B cell (primary cell): ENCODE measurements at regions not wholly inside any gene's neighbourhood (a gene's known extent, or its start where the extent isn't known, plus 50 kb on each side); places are given as distances from the start of the nearest gene placed in this dataset.

Source experiments
- ATAC-seq: fragments of 200-7000 bp; cut with Tn5 transposase; one replicate; pipeline ENCODE4 v1.10.0; 2021; ENCODE audit warnings: low read depth, mild to moderate bottlenecking, moderate number of reproducible peaks, moderate library complexity
- CTCF ChIA-PET: fragments of 350-600 bp; sonication (Branson Sonifier 250); formaldehyde crosslinking; loops from one replicate; lab custom pipeline; 2021; ENCODE audit warnings: antibody characterized with exemption, inconsistent platforms; lab: Charles Lee
- POLR2A ChIA-PET: fragments of 350-600 bp; sonication (Branson Sonifier 250); formaldehyde crosslinking; loops from one replicate; lab custom pipeline; 2021; ENCODE audit warnings: antibody characterized with exemption; lab: Charles Lee
- DNase-seq: peaks from one replicate; pipeline ENCODE4 v3.0.0; 2013
- H2AFZ ChIP-seq: 2 replicates; pipeline ENCODE4 v1.6.1; 2012; ENCODE audit warnings: mild to moderate bottlenecking, low read depth, low read length; ENCODE audit not compliant: insufficient read depth, poor library complexity, severe bottlenecking
- H3K27ac ChIP-seq, 2 donors: 1 replicate in 1 of 2; 2 replicates in 1 of 2; pipeline ENCODE4 v1.5.1; 2012 to 2013; ENCODE audit warnings: low read length in 2 of 2, mild to moderate bottlenecking in 2 of 2, moderate library complexity in 1 of 2
- H3K27me3 ChIP-seq, 4 experiments: fragments of 200-600 bp in 1 of 4; sonication (generic) in 1 of 4; replicated peaks in 1 of 4; 1 replicate in 2 of 4; 2 replicates in 2 of 4; pipeline versions ENCODE4 v1.6.1 to v1.7.0; 2013 to 2016; ENCODE audit warnings: low read length in 3 of 4, mild to moderate bottlenecking in 2 of 4, mixed read lengths in 1 of 4, moderate library complexity in 1 of 4; ENCODE audit not compliant: insufficient read depth in 4 of 4, control insufficient read depth in 3 of 4; ENCODE audit errors: control extremely low read depth in 1 of 4
- H3K36me3 ChIP-seq, 2 experiments: replicated peaks in 1 of 2; 1 replicate in 1 of 2; 2 replicates in 1 of 2; pipeline versions ENCODE4 v1.6.1 to v1.7.1; 2013; ENCODE audit warnings: low read length in 1 of 2; ENCODE audit not compliant: insufficient read depth in 2 of 2, control insufficient read depth in 1 of 2; ENCODE audit errors: control extremely low read depth in 1 of 2, extremely low read depth in 1 of 2
- H3K4me1 ChIP-seq, 2 donors: fragments of 200-600 bp in 1 of 2; sonication (generic) in 1 of 2; 1 replicate in 1 of 2; 2 replicates in 1 of 2; pipeline versions ENCODE4 v1.5.1 to v1.6.1; 2013 to 2017; ENCODE audit warnings: low read length in 2 of 2; ENCODE audit not compliant: control insufficient read depth in 2 of 2, insufficient read depth in 2 of 2
- H3K4me2 ChIP-seq: replicated peaks from 2 replicates; pipeline ENCODE3; 2012; ENCODE audit warnings: mild to moderate bottlenecking, low read depth, low read length; ENCODE audit not compliant: poor library complexity, severe bottlenecking
- H3K4me3 ChIP-seq, 5 experiments: fragments of 200-600 bp in 1 of 5; sonication (generic) in 1 of 5; 1 replicate in 3 of 5; 2 replicates in 2 of 5; pipeline versions ENCODE4 v1.5.1 to v1.7.0; 2011 to 2016; ENCODE audit warnings: low read length in 4 of 5, mild to moderate bottlenecking in 4 of 5, low read depth in 2 of 5, control low read depth in 1 of 5, moderate library complexity in 1 of 5; ENCODE audit not compliant: insufficient read depth in 1 of 5; ENCODE audit errors: control extremely low read depth in 1 of 5, extremely low read depth in 1 of 5
- H3K79me2 ChIP-seq: fragments of 200-600 bp; sonication (generic); one replicate; pipeline ENCODE4 v1.6.0; 2016; ENCODE audit warnings: low read length; ENCODE audit not compliant: control insufficient read depth, insufficient read depth
- H3K9ac ChIP-seq: fragments of 200-600 bp; sonication (generic); 2 replicates; pipeline ENCODE4 v1.6.1; 2017; ENCODE audit warnings: mild to moderate bottlenecking, low read length, moderate library complexity
- H3K9me3 ChIP-seq, 3 donors: one replicate each; pipeline versions ENCODE4 v1.6.1 to v1.7.1; 2013; ENCODE audit warnings: low read length in 2 of 3; ENCODE audit not compliant: control insufficient read depth in 2 of 3, insufficient read depth in 1 of 3; ENCODE audit errors: control extremely low read depth in 1 of 3
- H4K20me1 ChIP-seq: 2 replicates; pipeline ENCODE4 v1.6.0; 2012; ENCODE audit warnings: mild to moderate bottlenecking, low read length; ENCODE audit not compliant: insufficient read depth, control insufficient read depth, poor library complexity, severe bottlenecking
- H3K27ac Mint-ChIP-seq: one replicate; pipeline ENCODE4 v1.8.0; 2021; ENCODE audit warnings: mixed read lengths
- H3K27me3 Mint-ChIP-seq: one replicate; pipeline ENCODE4 v1.8.0; 2021; ENCODE audit warnings: mixed read lengths
- H3K4me1 Mint-ChIP-seq: one replicate; pipeline ENCODE4 v1.8.0; 2021; ENCODE audit warnings: mixed read lengths
- H3K4me3 Mint-ChIP-seq: one replicate; pipeline ENCODE4 v1.8.0; 2021; ENCODE audit warnings: mixed read lengths
- H3K9me3 Mint-ChIP-seq: one replicate; pipeline ENCODE4 v1.8.0; 2022; ENCODE audit warnings: mixed read lengths; ENCODE audit not compliant: insufficient read depth
- CTCF ChIP-seq: fragments of 200-600 bp; IDR thresholded peaks from one replicate; pipeline ENCODE4 v1.8.0; 2022; ENCODE audit warnings: antibody characterized with exemption, mild to moderate bottlenecking
- EZH2 ChIP-seq: IDR thresholded peaks from 2 replicates; pipeline ENCODE4 v1.6.1; 2012; ENCODE audit warnings: borderline replicate concordance, low read depth, mild to moderate bottlenecking, moderate library complexity, low read length; ENCODE audit not compliant: insufficient read depth, poor library complexity, severe bottlenecking
- WGBS: methylation state at CpG from one replicate; pipeline ENCODE4 v1.1.5; 2013; ENCODE audit warnings: missing lambda C conversion rate; ENCODE audit not compliant: insufficient coverage; 5-methylcytosine and 5-hydroxymethylcytosine counted together
- intact Hi-C: fragments of 100-400 bp; cut with micrococcal nuclease; formaldehyde crosslinking; loops from one replicate; pipeline ENCODE4 v1.10.0; 2022

DNA sequence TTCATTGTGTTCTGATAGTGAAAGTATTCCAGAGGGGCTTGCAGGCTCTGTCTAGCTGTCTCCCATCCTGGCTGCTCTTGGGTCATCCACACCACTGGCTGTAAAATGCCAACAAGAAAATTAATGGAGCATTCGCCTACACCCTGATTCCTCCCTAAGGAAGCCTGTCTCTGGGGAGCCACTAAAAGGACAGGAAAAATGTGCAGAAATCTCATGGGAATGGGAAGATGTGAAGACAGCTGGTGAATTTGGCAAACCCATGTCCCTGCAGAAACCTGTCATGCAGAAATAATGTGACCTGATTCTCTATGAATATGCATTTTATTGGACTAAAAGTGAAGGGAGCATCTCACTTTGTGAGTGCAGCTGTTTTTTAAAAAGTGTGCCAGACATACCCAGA is 265.6 kb downstream of the TUSC1 start:
- no peaks in the 10 kb centered on the region for H3K79me2 ChIP-seq
- no peak overlapping the region for H3K27ac ChIP-seq
- TF ChIP-seq EZH2, result no peak
- no peak for TF ChIP-seq CTCF
- no peaks in the 10 kb centered on the region for H3K27me3 ChIP-seq
- intact Hi-C loops, result no loop called here
- no peak overlapping the region for H3K9ac ChIP-seq
- no peak for DNase-seq
- ATAC-seq, result no peak
- Mint-ChIP-seq H3K4me3 (no peak overlapping the region), H3K4me1 (no peaks in the 10 kb centered on the region), H3K27ac (no peak overlapping the region), H3K27me3 (no peaks in the 10 kb centered on the region), H3K9me3 (peaks cover 11% of the 10 kb centered on the region)
- H3K36me3 ChIP-seq, result no peaks in the 10 kb centered on the region
- ChIA-PET CTCF (no interaction called here), POLR2A (no interaction called here)
- H3K9me3 ChIP-seq, result no peaks in the 10 kb centered on the region
- WGBS, result no CpG with 5 or more reads among the region's 1 CpG
- no peaks in the 10 kb centered on the region for H3K4me1 ChIP-seq
- no peak overlapping the region for H3K4me2 ChIP-seq
- H3K4me3 ChIP-seq, result no peak overlapping the region
- no peak overlapping the region for H2AFZ ChIP-seq
- H4K20me1 ChIP-seq, result no peaks in the 10 kb centered on the region

DNA sequence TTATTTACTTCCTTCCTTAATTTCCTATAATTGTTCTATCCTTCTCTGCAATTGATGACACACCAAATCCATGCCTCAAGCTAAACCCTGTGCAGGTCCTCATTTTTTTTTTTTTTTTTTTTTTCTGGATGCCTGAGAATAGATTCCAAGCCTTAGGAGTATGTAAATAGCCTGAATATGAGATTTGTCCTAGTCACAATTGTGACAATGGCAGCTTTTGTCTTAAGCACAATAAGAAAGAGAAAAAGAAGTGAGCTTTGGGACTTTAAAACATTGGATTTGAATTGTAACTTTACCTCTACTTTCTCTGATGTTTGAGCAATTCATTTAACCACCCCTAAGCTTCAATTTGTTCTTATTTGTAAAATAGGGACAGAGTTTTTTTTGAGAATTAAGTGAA is 280.5 kb downstream of the TUSC1 start:
- no peak overlapping the region for H3K9ac ChIP-seq
- H3K79me2 ChIP-seq, result no peaks in the 10 kb centered on the region
- ATAC-seq (no peak), DNase-seq (no peak)
- no peak overlapping the region for H3K4me2 ChIP-seq
- H3K9me3 ChIP-seq, result no peaks in the 10 kb centered on the region
- H3K4me3 ChIP-seq, result no peak overlapping the region
- no peaks in the 10 kb centered on the region for H3K4me1 ChIP-seq
- POLR2A ChIA-PET, result no interaction called here
- Mint-ChIP-seq H3K4me3 (no peak overlapping the region), H3K9me3 (no peaks in the 10 kb centered on the region), H3K27ac (no peak overlapping the region), H3K27me3 (no peaks in the 10 kb centered on the region), H3K4me1 (no peaks in the 10 kb centered on the region)
- H2AFZ ChIP-seq, result no peak overlapping the region
- TF ChIP-seq CTCF (no peak), EZH2 (no peak)
- H3K27ac ChIP-seq, result no peak overlapping the region
- intact Hi-C loops, result no loop called here
- H3K27me3 ChIP-seq, result no peaks in the 10 kb centered on the region
- no peaks in the 10 kb centered on the region for H3K36me3 ChIP-seq
- no peaks in the 10 kb centered on the region for H4K20me1 ChIP-seq
- CTCF ChIA-PET, result no interaction called here
